ENCODE measurements at regions not wholly inside any gene's neighbourhood (a gene's known extent, or its start where the extent isn't known, plus 50 kb on each side); places are given as distances from the start of the nearest gene placed in this dataset.

DNA sequence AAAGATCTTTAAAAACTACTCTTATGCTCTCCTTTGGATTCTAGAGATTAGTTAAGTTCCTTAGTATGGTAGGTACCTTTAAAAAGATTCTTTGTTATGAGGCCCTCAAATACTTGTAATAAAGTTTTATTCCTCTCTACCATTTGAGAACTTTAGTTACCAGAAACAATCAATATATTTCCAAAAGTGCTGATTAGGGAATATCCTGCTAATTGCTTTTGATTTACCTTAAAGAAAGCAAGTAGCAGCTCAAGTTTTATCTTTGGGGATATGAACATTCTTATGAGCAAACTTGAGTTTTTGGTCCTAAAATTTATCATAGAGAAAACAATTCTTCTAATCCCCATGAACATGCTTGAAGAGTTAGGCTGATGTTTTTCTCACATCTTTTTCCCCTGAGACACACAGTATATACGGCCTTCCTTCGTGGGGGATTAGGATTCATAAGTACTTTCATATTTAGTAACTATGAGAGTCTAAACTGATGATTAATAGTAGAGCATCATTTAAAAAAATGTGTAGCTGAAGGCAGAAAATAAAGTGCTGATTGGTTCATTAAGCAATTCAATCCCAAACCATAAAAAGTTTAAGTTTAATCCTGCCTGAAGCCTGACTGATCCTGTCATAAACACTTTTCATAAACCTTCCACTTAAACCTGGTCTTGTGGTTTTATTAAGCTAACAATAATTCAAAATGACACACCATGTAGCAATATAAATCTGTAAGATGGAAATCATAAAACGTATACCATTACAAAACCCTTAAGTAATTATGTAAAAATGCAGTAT is 380.5 kb upstream of the FBXO33 start:
- TF ChIP-seq, protein P1, sequence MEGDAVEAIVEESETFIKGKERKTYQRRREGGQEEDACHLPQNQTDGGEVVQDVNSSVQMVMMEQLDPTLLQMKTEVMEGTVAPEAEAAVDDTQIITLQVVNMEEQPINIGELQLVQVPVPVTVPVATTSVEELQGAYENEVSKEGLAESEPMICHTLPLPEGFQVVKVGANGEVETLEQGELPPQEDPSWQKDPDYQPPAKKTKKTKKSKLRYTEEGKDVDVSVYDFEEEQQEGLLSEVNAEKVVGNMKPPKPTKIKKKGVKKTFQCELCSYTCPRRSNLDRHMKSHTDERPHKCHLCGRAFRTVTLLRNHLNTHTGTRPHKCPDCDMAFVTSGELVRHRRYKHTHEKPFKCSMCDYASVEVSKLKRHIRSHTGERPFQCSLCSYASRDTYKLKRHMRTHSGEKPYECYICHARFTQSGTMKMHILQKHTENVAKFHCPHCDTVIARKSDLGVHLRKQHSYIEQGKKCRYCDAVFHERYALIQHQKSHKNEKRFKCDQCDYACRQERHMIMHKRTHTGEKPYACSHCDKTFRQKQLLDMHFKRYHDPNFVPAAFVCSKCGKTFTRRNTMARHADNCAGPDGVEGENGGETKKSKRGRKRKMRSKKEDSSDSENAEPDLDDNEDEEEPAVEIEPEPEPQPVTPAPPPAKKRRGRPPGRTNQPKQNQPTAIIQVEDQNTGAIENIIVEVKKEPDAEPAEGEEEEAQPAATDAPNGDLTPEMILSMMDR (IDR thresholded peaks at IDR 0.05): no peak
- TF ChIP-seq ZFX (IDR thresholded peaks at IDR 0.05; ENCODE audit: borderline replicate concordance): no peak

Data from 22Rv1 (cell line).